ENCODE measurements at regions not wholly inside any gene's neighbourhood (a gene's known extent, or its start where the extent isn't known, plus 50 kb on each side); places are given as distances from the start of the nearest gene placed in this dataset.

DNA sequence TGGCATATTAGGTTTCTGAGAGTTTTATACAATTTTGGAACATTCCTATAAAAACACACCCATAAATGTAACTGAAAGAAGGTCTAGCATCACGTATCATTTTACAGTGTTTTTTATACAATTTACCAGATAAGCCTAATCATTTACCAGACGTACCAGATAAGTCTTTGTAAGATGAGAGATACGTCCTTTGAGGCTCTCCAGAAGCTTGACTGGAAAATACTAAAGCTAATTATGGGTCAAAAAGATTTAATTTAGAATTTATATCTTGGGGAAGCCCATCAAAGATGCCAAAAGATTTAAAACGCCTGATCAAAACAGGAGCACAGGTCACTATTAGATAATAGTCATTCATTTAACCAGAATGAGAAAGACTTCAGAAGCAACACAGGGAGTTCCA lies 55.0 kb downstream of the RGS12 start:
- H3K9me3 ChIP-seq = no peaks in the 10 kb centered on the region
- DNase-seq = no peak
- TF ChIP-seq RAD21 (IDR thresholded peaks at IDR 0.05; ENCODE audit: low read length) = no peak
- TF ChIP-seq MEF2A (IDR thresholded peaks at IDR 0.05; ENCODE audit: borderline replicate concordance, low read depth) = no peak
- TF ChIP-seq, protein P1, sequence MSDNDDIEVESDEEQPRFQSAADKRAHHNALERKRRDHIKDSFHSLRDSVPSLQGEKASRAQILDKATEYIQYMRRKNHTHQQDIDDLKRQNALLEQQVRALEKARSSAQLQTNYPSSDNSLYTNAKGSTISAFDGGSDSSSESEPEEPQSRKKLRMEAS (IDR thresholded peaks at IDR 0.05; ENCODE audit: low read depth) = no peak
- no peak for TF ChIP-seq NFIC (IDR thresholded peaks at IDR 0.05; ENCODE audit: borderline replicate concordance)
- TF ChIP-seq, protein P2, sequence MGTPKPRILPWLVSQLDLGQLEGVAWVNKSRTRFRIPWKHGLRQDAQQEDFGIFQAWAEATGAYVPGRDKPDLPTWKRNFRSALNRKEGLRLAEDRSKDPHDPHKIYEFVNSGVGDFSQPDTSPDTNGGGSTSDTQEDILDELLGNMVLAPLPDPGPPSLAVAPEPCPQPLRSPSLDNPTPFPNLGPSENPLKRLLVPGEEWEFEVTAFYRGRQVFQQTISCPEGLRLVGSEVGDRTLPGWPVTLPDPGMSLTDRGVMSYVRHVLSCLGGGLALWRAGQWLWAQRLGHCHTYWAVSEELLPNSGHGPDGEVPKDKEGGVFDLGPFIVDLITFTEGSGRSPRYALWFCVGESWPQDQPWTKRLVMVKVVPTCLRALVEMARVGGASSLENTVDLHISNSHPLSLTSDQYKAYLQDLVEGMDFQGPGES (IDR thresholded peaks at IDR 0.05; ENCODE audit: low read depth, low read length) = no peak
- TF ChIP-seq FOSL2 (IDR thresholded peaks at IDR 0.05; ENCODE audit: borderline replicate concordance, low read depth) = no peak
- peak; percentile 93 for TF ChIP-seq GATA2 (CRISPR knock-in tag; IDR thresholded peaks at IDR 0.05)
- TF ChIP-seq YY1 (IDR thresholded peaks at IDR 0.05; ENCODE audit: low read depth) = no peak
- TF ChIP-seq, protein P3, sequence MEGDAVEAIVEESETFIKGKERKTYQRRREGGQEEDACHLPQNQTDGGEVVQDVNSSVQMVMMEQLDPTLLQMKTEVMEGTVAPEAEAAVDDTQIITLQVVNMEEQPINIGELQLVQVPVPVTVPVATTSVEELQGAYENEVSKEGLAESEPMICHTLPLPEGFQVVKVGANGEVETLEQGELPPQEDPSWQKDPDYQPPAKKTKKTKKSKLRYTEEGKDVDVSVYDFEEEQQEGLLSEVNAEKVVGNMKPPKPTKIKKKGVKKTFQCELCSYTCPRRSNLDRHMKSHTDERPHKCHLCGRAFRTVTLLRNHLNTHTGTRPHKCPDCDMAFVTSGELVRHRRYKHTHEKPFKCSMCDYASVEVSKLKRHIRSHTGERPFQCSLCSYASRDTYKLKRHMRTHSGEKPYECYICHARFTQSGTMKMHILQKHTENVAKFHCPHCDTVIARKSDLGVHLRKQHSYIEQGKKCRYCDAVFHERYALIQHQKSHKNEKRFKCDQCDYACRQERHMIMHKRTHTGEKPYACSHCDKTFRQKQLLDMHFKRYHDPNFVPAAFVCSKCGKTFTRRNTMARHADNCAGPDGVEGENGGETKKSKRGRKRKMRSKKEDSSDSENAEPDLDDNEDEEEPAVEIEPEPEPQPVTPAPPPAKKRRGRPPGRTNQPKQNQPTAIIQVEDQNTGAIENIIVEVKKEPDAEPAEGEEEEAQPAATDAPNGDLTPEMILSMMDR (IDR thresholded peaks at IDR 0.05) = no peak
- TF ChIP-seq CHD2 (IDR thresholded peaks at IDR 0.05; ENCODE audit: low read length, partially characterized antibody) = peak; percentile 55
- no peak for TF ChIP-seq FOXM1 (IDR thresholded peaks at IDR 0.05; ENCODE audit: low read depth)
- TF ChIP-seq, protein P4, sequence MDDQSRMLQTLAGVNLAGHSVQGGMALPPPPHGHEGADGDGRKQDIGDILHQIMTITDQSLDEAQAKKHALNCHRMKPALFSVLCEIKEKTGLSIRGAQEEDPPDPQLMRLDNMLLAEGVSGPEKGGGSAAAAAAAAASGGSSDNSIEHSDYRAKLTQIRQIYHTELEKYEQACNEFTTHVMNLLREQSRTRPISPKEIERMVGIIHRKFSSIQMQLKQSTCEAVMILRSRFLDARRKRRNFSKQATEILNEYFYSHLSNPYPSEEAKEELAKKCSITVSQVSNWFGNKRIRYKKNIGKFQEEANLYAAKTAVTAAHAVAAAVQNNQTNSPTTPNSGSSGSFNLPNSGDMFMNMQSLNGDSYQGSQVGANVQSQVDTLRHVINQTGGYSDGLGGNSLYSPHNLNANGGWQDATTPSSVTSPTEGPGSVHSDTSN (IDR thresholded peaks at IDR 0.05) = no peak
- TF ChIP-seq GABPA (IDR thresholded peaks at IDR 0.05; ENCODE audit: low read depth) = no peak
- peak in 1 of 2 experiments; percentile 74; a peak in 1 of 4 replicates for TF ChIP-seq EP300 (IDR thresholded peaks at IDR 0.05; ENCODE audit: borderline replicate concordance in 1 of 2, low read depth in 1 of 2, low read length in 1 of 2)
- TF ChIP-seq RCOR1 (IDR thresholded peaks at IDR 0.05; ENCODE audit: low read length) = peak; percentile 91
- no peak for TF ChIP-seq MXI1 (IDR thresholded peaks at IDR 0.05; ENCODE audit: low read depth, low read length)
- peaks cover 4% of the 10 kb centered on the region for H3F3A ChIP-seq (replicated peaks; ENCODE audit: insufficient read depth)
- no peaks in the 10 kb centered on the region for H3K27me3 ChIP-seq (ENCODE audit: insufficient read depth)
- CTCF ChIA-PET = interaction anchor here (0.6 to 6.5 kb wide), 9 partner anchors 13 to 533 kb away, joined by 3 to 142 read pairs (median 4); partner anchors contain the start of genes DOK7 and HGFAC
- H3K27ac ChIP-seq (ENCODE audit: low read depth in 2 of 2, low read length in 1 of 2) = no peak overlapping the region
- H3K9me2 ChIP-seq = no peaks in the 10 kb centered on the region
- no peak overlapping the region for H3K4me3 ChIP-seq (ENCODE audit: low read depth in 2 of 2, low read length in 1 of 2)
- no peak overlapping the region for H3K4me2 ChIP-seq
- H3K4me1 ChIP-seq (ENCODE audit: control insufficient read depth in 1 of 2, insufficient read depth in 2 of 2, low read depth in 1 of 2, low read length in 1 of 2) = peaks cover 0 to 4% of the 10 kb centered on the region in 2 experiments; a peak in 3 of 4 replicates
- H2AFZ ChIP-seq (ENCODE audit: low read depth) = no peak overlapping the region
- peaks cover 21% of the 10 kb centered on the region; the same call in 1 of the 2 replicates for H3K79me2 ChIP-seq (ENCODE audit: insufficient read depth)
- H3K36me3 ChIP-seq (replicated peaks in 1 of 2; ENCODE audit: control insufficient read depth in 1 of 2, insufficient read depth in 2 of 2, low read length in 1 of 2) = peaks cover 0 to 11% of the 10 kb centered on the region in 2 experiments
- H4K20me1 ChIP-seq (ENCODE audit: insufficient read depth) = peaks cover 14% of the 10 kb centered on the region; the same call in 1 of the 2 replicates
- POLR2A ChIA-PET = no interaction called here
- no peak overlapping the region for H3K9ac ChIP-seq
- 84% methylated on average over 4 of the region's 4 CpGs for WGBS (ENCODE audit: low lambda C conversion rate)

All from SK-N-SH (cell line).